GM12891 (cell line): ENCODE measurements at regions not wholly inside any gene's neighbourhood (a gene's known extent, or its start where the extent isn't known, plus 50 kb on each side); places are given as distances from the start of the nearest gene placed in this dataset.
"Not testable (repeated sequence)": the region's sequence is repeated elsewhere in the genome, so short reads cannot be mapped to it uniquely, and the experiment has no call there.

Source experiments
- DNase-seq: peaks from one replicate; pipeline ENCODE4 v3.0.0; 2011; ENCODE audit warnings: low spot score; ENCODE audit not compliant: insufficient read length
- FAIRE-seq: peaks from 2 replicates; lab custom pipeline; 2011; peaks lifted over from hg19 to GRCh38; lab: Jason Lieb, UNC
- PAX5 ChIP-seq: IDR thresholded peaks from 2 replicates; pipeline ENCODE4 v1.6.1; 2011; ENCODE audit warnings: low read length, moderate library complexity, mild to moderate bottlenecking; ENCODE audit not compliant: insufficient read depth, severe bottlenecking
- POLR2A ChIP-seq: IDR thresholded peaks from 2 replicates; pipeline ENCODE4 v1.6.1; 2011; ENCODE audit warnings: low read depth, low read length, control low read depth
- POLR2AphosphoS5 ChIP-seq: IDR thresholded peaks from 2 replicates; pipeline ENCODE4 v1.6.1; 2011; ENCODE audit warnings: low read depth, low read length, control low read depth
- POU2F2 ChIP-seq: IDR thresholded peaks from 2 replicates; pipeline ENCODE4 v1.6.1; 2011; ENCODE audit warnings: low read depth, mild to moderate bottlenecking, control low read depth, low read length, moderate library complexity
- SPI1 ChIP-seq: IDR thresholded peaks from 2 replicates; pipeline ENCODE4 v1.6.1; 2011; ENCODE audit warnings: low read depth, low read length, control low read depth
- TAF1 ChIP-seq: IDR thresholded peaks from 2 replicates; pipeline ENCODE4 v1.6.1; 2011; ENCODE audit warnings: low read depth, low read length, control low read depth

GRCh38 chr17:53234138-53234537 lies 588.6 kb upstream of the KIF2B start:
- TF ChIP-seq POLR2AphosphoS5 (no peak), TAF1 (no peak), POU2F2 (no peak), SPI1 (no peak), POLR2A (no peak), PAX5 (no peak)
- DNase-seq = no peak
- FAIRE-seq = no peak

- TF ChIP-seq POLR2AphosphoS5 (no peak), PAX5 (no peak), TAF1 (no peak), POU2F2 (no peak), SPI1 (no peak), POLR2A (no peak)
- DNase-seq = no peak
- FAIRE-seq = no peak
These were observed 595.2 kb upstream of the KIF2B start for GRCh38 chr17:53227514-53227913.

- no peak for DNase-seq
- TF ChIP-seq PAX5 (no peak), POLR2AphosphoS5 (no peak)
- FAIRE-seq = no peak
These were observed 595.6 kb upstream of the KIF2B start for GRCh38 chr17:53227111-53227510.

GRCh38 chr17:53219821-53220220 lies 602.9 kb upstream of the KIF2B start:
- no peak for TF ChIP-seq TAF1
- no peak for TF ChIP-seq POLR2A
- no peak for TF ChIP-seq PAX5
- TF ChIP-seq POLR2AphosphoS5 = no peak
- no peak for TF ChIP-seq SPI1
- TF ChIP-seq POU2F2 = no peak
- FAIRE-seq (no peak), DNase-seq (no peak)

GRCh38 chr17:53218723-53219122 lies 604.0 kb upstream of the KIF2B start:
- TF ChIP-seq TAF1 (no peak), POLR2AphosphoS5 (no peak), SPI1 (no peak), PAX5 (no peak), POLR2A (no peak), POU2F2 (no peak)
- DNase-seq (no peak), FAIRE-seq (no peak)

GRCh38 chr17:53217311-53217710 lies 605.4 kb upstream of the KIF2B start:
- FAIRE-seq = no peak
- TF ChIP-seq POLR2AphosphoS5 = no peak
- TF ChIP-seq POLR2A = no peak
- TF ChIP-seq POU2F2 = no peak
- TF ChIP-seq TAF1 = no peak
- TF ChIP-seq SPI1 = no peak
- TF ChIP-seq PAX5 = no peak
- DNase-seq = no peak

- DNase-seq, FAIRE-seq: not testable (repeated sequence)
These were observed 613.8 kb upstream of the KIF2B start for GRCh38 chr17:53208935-53209334.

GRCh38 chr17:53193044-53193443 lies 629.7 kb upstream of the KIF2B start:
- no peak for FAIRE-seq
- TF ChIP-seq PAX5 (no peak), SPI1 (no peak), POLR2A (no peak), POU2F2 (no peak), TAF1 (no peak), POLR2AphosphoS5 (no peak)
- no peak for DNase-seq

- TF ChIP-seq POU2F2 (no peak), TAF1 (no peak), PAX5 (no peak), SPI1 (no peak), POLR2AphosphoS5 (no peak), POLR2A (no peak)
- DNase-seq = no peak
- FAIRE-seq = no peak
These were observed 630.8 kb upstream of the KIF2B start for GRCh38 chr17:53191878-53192277.

GRCh38 chr17:53186001-53186400 lies 636.7 kb upstream of the KIF2B start:
- FAIRE-seq (no peak), DNase-seq (no peak)
- no peak for TF ChIP-seq SPI1
- no peak for TF ChIP-seq POLR2AphosphoS5
- no peak for TF ChIP-seq PAX5
- no peak for TF ChIP-seq POLR2A
- TF ChIP-seq TAF1 = no peak
- TF ChIP-seq POU2F2 = no peak

GRCh38 chr17:53176629-53177028 lies 646.1 kb upstream of the KIF2B start:
- FAIRE-seq (no peak), DNase-seq (no peak)
- no peak for TF ChIP-seq PAX5
- no peak for TF ChIP-seq POU2F2
- TF ChIP-seq SPI1 = no peak
- no peak for TF ChIP-seq POLR2AphosphoS5
- TF ChIP-seq TAF1 = no peak
- TF ChIP-seq POLR2A = no peak
